HFFc6 (cell line): ENCODE measurements at regions not wholly inside any gene's neighbourhood (a gene's known extent, or its start where the extent isn't known, plus 50 kb on each side); places are given as distances from the start of the nearest gene placed in this dataset.

ENCODE experiments used
- DNase-seq: peaks from one replicate; pipeline ENCODE4 v3.0.0-alpha.2; 2018
- H3K27ac Mint-ChIP-seq: 2 replicates; pipeline ENCODE4 v1.8.0; 2020; ENCODE audit warnings: mild to moderate bottlenecking, mixed read lengths
- H3K27me3 Mint-ChIP-seq: 2 replicates; pipeline ENCODE4 v1.8.0; 2021; ENCODE audit warnings: mild to moderate bottlenecking, moderate library complexity, mixed read lengths; ENCODE audit not compliant: insufficient read depth
- H3K36me3 Mint-ChIP-seq: 2 replicates; pipeline ENCODE4 v1.8.0; 2021; ENCODE audit warnings: low read depth, mixed read lengths
- H3K4me1 Mint-ChIP-seq: 2 replicates; pipeline ENCODE4 v1.8.0; 2020; ENCODE audit warnings: low read depth, mixed read lengths
- H3K4me3 Mint-ChIP-seq: 2 replicates; pipeline ENCODE4 v1.8.0; 2020; ENCODE audit warnings: mild to moderate bottlenecking, moderate library complexity, mixed read lengths
- H3K9me3 Mint-ChIP-seq: 2 replicates; pipeline ENCODE4 v1.8.0; 2020; ENCODE audit warnings: mild to moderate bottlenecking, mixed read lengths
- TF ChIP-seq, protein P1 (sequence below): fragments of 200-600 bp; sonication (generic); IDR thresholded peaks from 2 replicates; pipeline ENCODE4 v1.5.0; 2021; ENCODE audit warnings: antibody characterized with exemption, mild to moderate bottlenecking

DNA sequence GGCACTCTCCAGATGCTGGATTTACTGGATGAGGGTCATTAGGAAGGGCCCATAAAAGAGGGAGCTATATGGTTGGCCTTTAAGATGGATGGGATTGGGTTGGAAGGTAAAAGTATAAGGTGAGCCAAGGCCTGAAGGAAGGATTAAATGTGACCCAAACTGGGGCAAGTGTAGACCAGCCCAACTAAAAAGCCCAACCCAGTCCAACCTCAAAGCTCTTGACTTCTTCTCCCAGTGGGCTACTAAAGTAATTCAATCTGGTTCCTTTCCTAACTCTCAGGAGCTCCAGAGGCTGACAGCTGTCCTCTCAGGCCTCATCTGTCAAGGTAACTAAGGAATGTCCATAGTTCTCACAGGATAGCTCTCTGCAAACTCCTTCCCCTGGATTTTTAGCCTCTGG lies 122.2 kb upstream of the EFNA5 start:
- Mint-ChIP-seq H3K36me3 (no peaks in the 10 kb centered on the region), H3K9me3 (peaks cover 34% of the 10 kb centered on the region), H3K27ac (no peak overlapping the region), H3K4me1 (no peaks in the 10 kb centered on the region), H3K27me3 (no peaks in the 10 kb centered on the region; the same call in 1 of the 2 replicates), H3K4me3 (no peak overlapping the region)
- TF ChIP-seq, protein P1, sequence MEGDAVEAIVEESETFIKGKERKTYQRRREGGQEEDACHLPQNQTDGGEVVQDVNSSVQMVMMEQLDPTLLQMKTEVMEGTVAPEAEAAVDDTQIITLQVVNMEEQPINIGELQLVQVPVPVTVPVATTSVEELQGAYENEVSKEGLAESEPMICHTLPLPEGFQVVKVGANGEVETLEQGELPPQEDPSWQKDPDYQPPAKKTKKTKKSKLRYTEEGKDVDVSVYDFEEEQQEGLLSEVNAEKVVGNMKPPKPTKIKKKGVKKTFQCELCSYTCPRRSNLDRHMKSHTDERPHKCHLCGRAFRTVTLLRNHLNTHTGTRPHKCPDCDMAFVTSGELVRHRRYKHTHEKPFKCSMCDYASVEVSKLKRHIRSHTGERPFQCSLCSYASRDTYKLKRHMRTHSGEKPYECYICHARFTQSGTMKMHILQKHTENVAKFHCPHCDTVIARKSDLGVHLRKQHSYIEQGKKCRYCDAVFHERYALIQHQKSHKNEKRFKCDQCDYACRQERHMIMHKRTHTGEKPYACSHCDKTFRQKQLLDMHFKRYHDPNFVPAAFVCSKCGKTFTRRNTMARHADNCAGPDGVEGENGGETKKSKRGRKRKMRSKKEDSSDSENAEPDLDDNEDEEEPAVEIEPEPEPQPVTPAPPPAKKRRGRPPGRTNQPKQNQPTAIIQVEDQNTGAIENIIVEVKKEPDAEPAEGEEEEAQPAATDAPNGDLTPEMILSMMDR: no peak
- no peak for DNase-seq

DNA sequence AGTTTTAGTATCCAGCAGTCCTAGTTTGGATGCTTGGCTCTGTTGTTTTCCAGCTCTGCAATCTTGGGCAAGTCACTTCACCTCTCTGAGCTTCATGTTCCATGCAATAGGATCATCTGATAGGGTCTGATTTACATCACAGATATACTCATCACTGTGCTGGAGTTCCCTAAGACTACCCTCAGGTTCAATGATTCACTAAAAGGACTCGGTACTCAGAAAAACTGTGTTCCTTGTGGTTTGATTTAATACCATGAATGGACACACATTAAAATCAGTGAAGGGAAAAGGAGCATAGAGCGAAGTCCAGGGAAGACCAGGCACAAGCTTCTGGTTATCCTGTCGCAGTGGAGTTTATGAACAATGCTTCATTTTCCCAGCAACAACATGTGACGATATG lies 119.9 kb upstream of the EFNA5 start:
- no peak overlapping the region for H3K4me3 Mint-ChIP-seq
- H3K4me1 Mint-ChIP-seq: no peaks in the 10 kb centered on the region
- no peak overlapping the region for H3K27ac Mint-ChIP-seq
- DNase-seq: no peak
- peaks cover 33% of the 10 kb centered on the region for H3K9me3 Mint-ChIP-seq
- TF ChIP-seq, protein P1: no peak
- no peaks in the 10 kb centered on the region; the same call in none of the 2 replicates for H3K27me3 Mint-ChIP-seq
- no peaks in the 10 kb centered on the region for H3K36me3 Mint-ChIP-seq

DNA sequence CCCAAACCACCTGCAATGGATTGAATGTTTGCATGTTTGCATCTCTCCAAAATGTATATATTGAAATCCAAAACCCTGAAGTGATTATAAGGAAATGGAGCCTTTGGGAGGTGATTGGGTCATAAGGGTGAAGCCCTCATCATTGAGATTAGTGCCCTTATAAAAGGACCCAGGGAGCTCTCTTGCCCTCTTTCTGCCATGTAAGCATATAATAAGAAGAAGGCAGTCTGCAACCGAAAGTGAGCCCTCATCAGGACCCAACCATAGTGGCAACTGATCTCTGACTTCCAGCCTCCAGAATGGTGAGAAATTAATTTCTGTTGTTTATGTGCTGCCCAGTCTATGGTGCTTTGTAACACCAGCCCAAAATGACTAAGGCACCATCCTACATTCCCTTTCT lies 115.7 kb upstream of the EFNA5 start:
- H3K36me3 Mint-ChIP-seq: no peaks in the 10 kb centered on the region
- no peaks in the 10 kb centered on the region for H3K4me1 Mint-ChIP-seq
- DNase-seq: no peak
- H3K9me3 Mint-ChIP-seq: peaks cover 22% of the 10 kb centered on the region
- TF ChIP-seq, protein P1: no peak
- H3K27ac Mint-ChIP-seq: no peak overlapping the region
- H3K4me3 Mint-ChIP-seq: no peak overlapping the region
- no peaks in the 10 kb centered on the region; the same call in 1 of the 2 replicates for H3K27me3 Mint-ChIP-seq

DNA sequence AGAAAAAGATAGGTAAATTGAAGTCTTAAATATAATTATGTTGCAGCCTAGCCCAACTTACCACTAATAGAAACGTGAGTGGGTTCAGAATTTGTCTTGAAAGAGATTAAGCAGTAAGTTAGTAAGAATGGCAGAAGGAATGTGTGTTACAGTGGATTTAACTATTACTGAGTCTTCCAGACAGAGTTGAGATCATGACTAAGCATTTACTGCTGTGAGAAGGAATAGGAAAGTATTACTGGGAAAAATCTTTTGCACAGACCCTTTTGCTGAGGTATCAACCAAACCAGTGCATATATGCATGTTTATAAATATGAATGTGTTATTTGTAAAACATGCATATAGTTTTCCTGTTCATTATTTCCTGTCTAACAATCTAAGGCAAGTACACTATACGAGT lies 112.8 kb upstream of the EFNA5 start:
- H3K9me3 Mint-ChIP-seq: peaks cover 29% of the 10 kb centered on the region
- no peak for DNase-seq
- no peak overlapping the region for H3K27ac Mint-ChIP-seq

DNA sequence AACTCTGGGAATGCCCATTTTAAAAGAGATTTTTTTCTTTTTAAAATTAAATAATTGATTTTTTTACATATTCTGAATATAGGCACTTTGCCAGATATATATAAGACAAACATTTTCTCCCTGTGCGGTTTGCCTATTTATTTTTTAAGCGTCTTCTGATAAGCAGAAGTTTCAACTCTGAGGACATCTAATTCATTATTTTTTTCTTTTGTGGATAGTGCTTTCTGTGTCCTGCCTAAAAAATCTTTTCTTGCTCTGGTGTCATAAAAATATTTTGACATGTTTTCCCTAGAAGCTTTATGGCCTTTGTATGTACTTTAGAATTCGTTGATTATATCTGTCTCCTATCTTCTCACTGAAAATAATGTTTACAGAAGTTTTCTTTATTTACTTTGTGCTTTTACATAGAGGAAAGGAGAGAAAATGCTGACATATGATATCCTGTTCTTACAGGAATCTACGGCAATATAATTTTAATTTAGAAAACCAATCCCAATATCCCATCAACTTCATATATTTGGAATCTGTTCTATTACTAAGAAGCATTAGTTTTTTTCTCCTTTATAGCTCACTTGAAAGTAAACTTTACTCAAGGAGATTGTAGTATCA lies 111.9 kb upstream of the EFNA5 start:
- no peak overlapping the region for H3K4me3 Mint-ChIP-seq
- H3K9me3 Mint-ChIP-seq: peaks cover 29% of the 10 kb centered on the region
- TF ChIP-seq, protein P1: no peak
- no peaks in the 10 kb centered on the region for H3K36me3 Mint-ChIP-seq
- no peak for DNase-seq
- H3K27me3 Mint-ChIP-seq: no peaks in the 10 kb centered on the region; the same call in 1 of the 2 replicates
- H3K4me1 Mint-ChIP-seq: no peaks in the 10 kb centered on the region
- H3K27ac Mint-ChIP-seq: no peak overlapping the region

More for the DNA sequence above, 112.8 kb upstream of the EFNA5 start:
- TF ChIP-seq, protein P1: no peak
- H3K27me3 Mint-ChIP-seq: no peaks in the 10 kb centered on the region; the same call in 1 of the 2 replicates
- H3K36me3 Mint-ChIP-seq: no peaks in the 10 kb centered on the region
- H3K4me3 Mint-ChIP-seq: no peak overlapping the region
- no peaks in the 10 kb centered on the region for H3K4me1 Mint-ChIP-seq
